ENCODE measurements at regions not wholly inside any gene's neighbourhood (a gene's known extent, or its start where the extent isn't known, plus 50 kb on each side); places are given as distances from the start of the nearest gene placed in this dataset.
A peak's percentile ranks its signal among the peaks of the same experiment; 100 is the strongest.

DNA sequence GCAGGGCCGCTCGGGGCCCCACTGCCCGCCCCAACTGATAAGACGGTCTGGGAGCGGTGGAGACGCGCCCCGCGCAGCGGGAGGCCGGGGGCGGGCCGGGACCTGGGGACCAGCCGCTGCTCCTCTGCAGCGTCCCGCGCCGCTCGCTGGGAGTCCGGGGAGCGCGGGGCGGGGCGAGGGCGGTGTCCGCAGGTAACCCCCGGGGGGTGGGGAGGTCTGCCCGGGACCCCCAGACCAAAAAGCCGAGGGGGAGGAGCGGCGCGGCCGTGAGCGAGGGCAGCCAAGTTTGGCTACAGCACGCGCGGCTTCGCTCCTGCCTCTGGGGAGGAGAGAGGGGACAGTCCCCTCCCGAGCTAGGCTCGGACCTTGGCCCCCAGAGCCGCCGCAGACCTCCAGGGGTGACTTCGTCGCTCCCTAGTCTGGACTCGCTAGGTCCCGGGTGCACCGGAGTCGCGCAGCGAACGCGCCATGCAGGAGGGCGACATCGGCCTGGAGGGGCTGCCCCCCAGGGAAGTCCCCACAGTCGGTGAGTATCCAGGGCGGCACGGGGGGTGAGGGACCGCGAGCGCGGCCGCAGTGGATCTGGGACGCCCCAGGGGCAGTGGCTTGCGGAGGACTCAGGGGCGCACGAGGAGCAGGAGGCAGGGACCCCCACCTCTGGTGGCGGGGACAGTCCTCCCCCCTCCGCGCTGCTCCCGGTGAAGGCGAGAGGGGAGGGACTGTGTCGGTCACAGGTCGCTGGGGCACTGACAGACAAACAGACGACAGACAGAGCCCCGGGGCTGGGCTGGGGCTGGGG, 92.3 kb upstream of the ANO1 start:
- DNase-seq (ENCODE audit: low read depth in 1 of 2, low spot score in 1 of 2) (no peak), FAIRE-seq (no peak), ATAC-seq (0 out of 6 replicates have a peak, but pooled peaks of 1 of the 2 experiments have one; percentile 27)
- Histone ChIP-seq H3K27ac (peak overlapping the region in 1 of 2 experiments; percentile 44; a peak in 1 of 6 replicates), H3K4me2 (peak overlapping the region; percentile 70), H3K4me1 (0 out of 3 replicates have a peak, but pooled peaks cover 5% of the 10 kb centered on the region), H3K9me3 (no peaks in the 10 kb centered on the region), H3K4me3 (0 out of 3 replicates have a peak overlapping the region, but pooled peaks have one; percentile 18)
- TF ChIP-seq BHLHE40 (IDR thresholded peaks at IDR 0.05; ENCODE audit: low read depth, low read length) = no peak
- TF ChIP-seq ESRRA (IDR thresholded peaks at IDR 0.05; ENCODE audit: borderline replicate concordance, low read length) = no peak
- no peak for TF ChIP-seq POLR2A (IDR thresholded peaks at IDR 0.05; ENCODE audit: low read length)
- TF ChIP-seq, protein P1, sequence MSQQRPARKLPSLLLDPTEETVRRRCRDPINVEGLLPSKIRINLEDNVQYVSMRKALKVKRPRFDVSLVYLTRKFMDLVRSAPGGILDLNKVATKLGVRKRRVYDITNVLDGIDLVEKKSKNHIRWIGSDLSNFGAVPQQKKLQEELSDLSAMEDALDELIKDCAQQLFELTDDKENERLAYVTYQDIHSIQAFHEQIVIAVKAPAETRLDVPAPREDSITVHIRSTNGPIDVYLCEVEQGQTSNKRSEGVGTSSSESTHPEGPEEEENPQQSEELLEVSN (IDR thresholded peaks at IDR 0.05; ENCODE audit: borderline replicate concordance, low read depth) = no peak
- no peak for TF ChIP-seq FOSL2 (IDR thresholded peaks at IDR 0.05)
- TF ChIP-seq FOSL2 (CRISPR knock-in tag; IDR thresholded peaks at IDR 0.05) = no peak
- TF ChIP-seq CEBPB (IDR thresholded peaks at IDR 0.05) = no peak
- no peak for TF ChIP-seq TFCP2L1 (CRISPR knock-in tag; IDR thresholded peaks at IDR 0.05)
- no peak for TF ChIP-seq CBX8 (IDR thresholded peaks at IDR 0.05)
- no peak for TF ChIP-seq MYC (IDR thresholded peaks at IDR 0.05; ENCODE audit: borderline replicate concordance, low read length)
- TF ChIP-seq JUNB (IDR thresholded peaks at IDR 0.05) = no peak
- TF ChIP-seq ZSCAN20 (CRISPR knock-in tag; IDR thresholded peaks at IDR 0.05) = no peak
- TF ChIP-seq, protein P2, sequence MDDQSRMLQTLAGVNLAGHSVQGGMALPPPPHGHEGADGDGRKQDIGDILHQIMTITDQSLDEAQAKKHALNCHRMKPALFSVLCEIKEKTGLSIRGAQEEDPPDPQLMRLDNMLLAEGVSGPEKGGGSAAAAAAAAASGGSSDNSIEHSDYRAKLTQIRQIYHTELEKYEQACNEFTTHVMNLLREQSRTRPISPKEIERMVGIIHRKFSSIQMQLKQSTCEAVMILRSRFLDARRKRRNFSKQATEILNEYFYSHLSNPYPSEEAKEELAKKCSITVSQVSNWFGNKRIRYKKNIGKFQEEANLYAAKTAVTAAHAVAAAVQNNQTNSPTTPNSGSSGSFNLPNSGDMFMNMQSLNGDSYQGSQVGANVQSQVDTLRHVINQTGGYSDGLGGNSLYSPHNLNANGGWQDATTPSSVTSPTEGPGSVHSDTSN (IDR thresholded peaks at IDR 0.05) = no peak
- TF ChIP-seq PHF8 (IDR thresholded peaks at IDR 0.05; ENCODE audit: borderline replicate concordance, low read depth) = no peak
- TF ChIP-seq, protein P3, sequence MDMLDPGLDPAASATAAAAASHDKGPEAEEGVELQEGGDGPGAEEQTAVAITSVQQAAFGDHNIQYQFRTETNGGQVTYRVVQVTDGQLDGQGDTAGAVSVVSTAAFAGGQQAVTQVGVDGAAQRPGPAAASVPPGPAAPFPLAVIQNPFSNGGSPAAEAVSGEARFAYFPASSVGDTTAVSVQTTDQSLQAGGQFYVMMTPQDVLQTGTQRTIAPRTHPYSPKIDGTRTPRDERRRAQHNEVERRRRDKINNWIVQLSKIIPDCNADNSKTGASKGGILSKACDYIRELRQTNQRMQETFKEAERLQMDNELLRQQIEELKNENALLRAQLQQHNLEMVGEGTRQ (IDR thresholded peaks at IDR 0.05) = no peak
- no peak for TF ChIP-seq HDAC2 (IDR thresholded peaks at IDR 0.05)
- no peak for TF ChIP-seq HEYL (CRISPR knock-in tag; IDR thresholded peaks at IDR 0.05)
- no peak for TF ChIP-seq NPAS2 (CRISPR knock-in tag; IDR thresholded peaks at IDR 0.05; ENCODE audit: borderline replicate concordance)
- TF ChIP-seq, protein P4, sequence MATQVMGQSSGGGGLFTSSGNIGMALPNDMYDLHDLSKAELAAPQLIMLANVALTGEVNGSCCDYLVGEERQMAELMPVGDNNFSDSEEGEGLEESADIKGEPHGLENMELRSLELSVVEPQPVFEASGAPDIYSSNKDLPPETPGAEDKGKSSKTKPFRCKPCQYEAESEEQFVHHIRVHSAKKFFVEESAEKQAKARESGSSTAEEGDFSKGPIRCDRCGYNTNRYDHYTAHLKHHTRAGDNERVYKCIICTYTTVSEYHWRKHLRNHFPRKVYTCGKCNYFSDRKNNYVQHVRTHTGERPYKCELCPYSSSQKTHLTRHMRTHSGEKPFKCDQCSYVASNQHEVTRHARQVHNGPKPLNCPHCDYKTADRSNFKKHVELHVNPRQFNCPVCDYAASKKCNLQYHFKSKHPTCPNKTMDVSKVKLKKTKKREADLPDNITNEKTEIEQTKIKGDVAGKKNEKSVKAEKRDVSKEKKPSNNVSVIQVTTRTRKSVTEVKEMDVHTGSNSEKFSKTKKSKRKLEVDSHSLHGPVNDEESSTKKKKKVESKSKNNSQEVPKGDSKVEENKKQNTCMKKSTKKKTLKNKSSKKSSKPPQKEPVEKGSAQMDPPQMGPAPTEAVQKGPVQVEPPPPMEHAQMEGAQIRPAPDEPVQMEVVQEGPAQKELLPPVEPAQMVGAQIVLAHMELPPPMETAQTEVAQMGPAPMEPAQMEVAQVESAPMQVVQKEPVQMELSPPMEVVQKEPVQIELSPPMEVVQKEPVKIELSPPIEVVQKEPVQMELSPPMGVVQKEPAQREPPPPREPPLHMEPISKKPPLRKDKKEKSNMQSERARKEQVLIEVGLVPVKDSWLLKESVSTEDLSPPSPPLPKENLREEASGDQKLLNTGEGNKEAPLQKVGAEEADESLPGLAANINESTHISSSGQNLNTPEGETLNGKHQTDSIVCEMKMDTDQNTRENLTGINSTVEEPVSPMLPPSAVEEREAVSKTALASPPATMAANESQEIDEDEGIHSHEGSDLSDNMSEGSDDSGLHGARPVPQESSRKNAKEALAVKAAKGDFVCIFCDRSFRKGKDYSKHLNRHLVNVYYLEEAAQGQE (IDR thresholded peaks at IDR 0.05) = no peak
- no peak for TF ChIP-seq RNF2 (IDR thresholded peaks at IDR 0.05; ENCODE audit: borderline replicate concordance, low read depth)
- WGBS (ENCODE audit: missing lambda C conversion rate) = 67% methylated on average over 15 of the region's 75 CpGs
- CTCF ChIA-PET = no interaction called here
- POLR2A ChIA-PET = no interaction called here

DNA sequence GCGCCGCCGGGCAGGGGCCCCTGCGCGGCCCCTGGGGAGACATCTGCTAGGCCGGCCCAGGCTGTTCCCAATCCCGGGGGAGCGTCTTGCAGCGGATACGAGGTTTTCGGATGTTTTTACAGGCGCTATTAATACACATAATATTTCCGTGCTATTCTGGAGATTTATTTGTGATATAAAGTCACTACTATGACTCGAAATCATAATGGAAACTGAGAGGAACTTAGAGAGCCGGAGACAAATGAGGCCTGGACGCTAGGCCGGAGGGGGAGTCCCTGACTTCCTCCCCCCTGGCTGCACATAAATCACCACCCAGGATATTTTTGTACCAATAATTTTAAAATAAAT, 91.7 kb upstream of the ANO1 start:
- 0 out of 3 replicates have a peak, but pooled peaks cover 5% of the 10 kb centered on the region for H3K4me1 ChIP-seq
- no peaks in the 10 kb centered on the region for H3K9me3 ChIP-seq
- no peak overlapping the region for H3K4me2 ChIP-seq
- FAIRE-seq (no peak), ATAC-seq (no peak), DNase-seq (ENCODE audit: low read depth in 1 of 2, low spot score in 1 of 2) (no peak)
- no peak overlapping the region for H3K4me3 ChIP-seq
- WGBS (ENCODE audit: missing lambda C conversion rate) = 93% methylated on average over 16 of the region's 17 CpGs
- POLR2A ChIA-PET = no interaction called here
- CTCF ChIA-PET = no interaction called here
- H3K27ac ChIP-seq = no peak overlapping the region
- TF ChIP-seq HDAC2 (IDR thresholded peaks at IDR 0.05) = no peak
- TF ChIP-seq, protein P4 (IDR thresholded peaks at IDR 0.05) = no peak

Data from A549 (cell line).